Body of pancreas (tissue), 4 donors: ENCODE measurements at regions not wholly inside any gene's neighbourhood (a gene's known extent, or its start where the extent isn't known, plus 50 kb on each side); places are given as distances from the start of the nearest gene placed in this dataset.

Experiments used
- ATAC-seq: fragments of 150-250 bp; one replicate; pipeline ENCODE4 v1.9.1; 2016
- DNase-seq, 4 donors: peaks; one replicate each; pipeline ENCODE4 v3.0.0-alpha.2; 2019
- H3K27ac ChIP-seq, 4 donors: fragments of 200-600 bp; sonication (generic); 1 replicate in 3 of 4; 2 replicates in 1 of 4; pipeline versions ENCODE4 v1.5.1 to v1.6.1; 2016 to 2019; ENCODE audit warnings: mild to moderate bottlenecking in 1 of 4, mixed read lengths in 1 of 4, moderate library complexity in 1 of 4
- H3K27me3 ChIP-seq, 2 donors: fragments of 200-600 bp; sonication (generic); one replicate each; pipeline ENCODE4 v1.6.0; 2016; ENCODE audit warnings: mild to moderate bottlenecking in 1 of 2
- H3K36me3 ChIP-seq, 2 donors: fragments of 200-600 bp; sonication (generic); replicated peaks in 1 of 2; 2 replicates each; pipeline ENCODE4 v1.5.1; 2016; ENCODE audit warnings: low read depth in 2 of 2; ENCODE audit not compliant: insufficient read depth in 1 of 2
- H3K4me1 ChIP-seq: fragments of 200-600 bp; sonication (generic); one replicate; pipeline ENCODE4 v1.6.0; 2016
- H3K4me3 ChIP-seq, 2 donors: fragments of 200-600 bp; sonication (generic); 1 replicate in 1 of 2; 2 replicates in 1 of 2; pipeline ENCODE4 v1.5.1; 2016 to 2019
- H3K9me3 ChIP-seq, 3 donors: fragments of 200-600 bp; sonication (generic); 1 replicate in 2 of 3; 2 replicates in 1 of 3; pipeline ENCODE4 v1.5.1; 2016
- CTCF ChIP-seq, 7 experiments: fragments of 450-650 bp in 4 of 7; fragments of 200-600 bp in 3 of 7; sonication (generic) in 3 of 7; IDR thresholded peaks; one replicate each; pipeline ENCODE4 v1.5.1; 2016 to 2019; ENCODE audit warnings: antibody characterized with exemption in 7 of 7
- POLR2A ChIP-seq, 3 donors: fragments of 450-650 bp; IDR thresholded peaks; one replicate each; pipeline ENCODE4 v1.6.1; 2016; ENCODE audit warnings: antibody characterized with exemption in 3 of 3, mild to moderate bottlenecking in 2 of 3
- WGBS, 2 donors: methylation state at CpG; one replicate each; pipeline ENCODE4 v1.1.5; 2017; 5-methylcytosine and 5-hydroxymethylcytosine counted together
- intact Hi-C: fragments of 100-400 bp; cut with DNase I; formaldehyde crosslinking; loops from one replicate; pipeline ENCODE4 v1.15.1; 2023

- DNase-seq (no peak), ATAC-seq (no peak)
- 77 to 78% methylated on average over 4 of the region's 4 CpGs for WGBS, 2 donors
- peaks cover 10% of the 10 kb centered on the region for H3K4me1 ChIP-seq
- intact Hi-C loops: no loop called here
- no peak overlapping the region for H3K4me3 ChIP-seq
- no peak for TF ChIP-seq POLR2A (IDR thresholded peaks at IDR 0.05)
- peaks cover 0 to 9% of the 10 kb centered on the region in 2 donors for H3K27me3 ChIP-seq
- H3K9me3 ChIP-seq: no peaks in the 10 kb centered on the region
- no peak overlapping the region for H3K27ac ChIP-seq
- no peaks in the 10 kb centered on the region for H3K36me3 ChIP-seq
Measured at GRCh38 chr2:16511041-16511440, 154.6 kb downstream of the CYRIA start.

- peaks cover 0 to 9% of the 10 kb centered on the region in 2 donors for H3K27me3 ChIP-seq
- no peaks in the 10 kb centered on the region for H3K36me3 ChIP-seq
- ATAC-seq: no peak
- TF ChIP-seq POLR2A (IDR thresholded peaks at IDR 0.05) (no peak), CTCF (IDR thresholded peaks at IDR 0.05) (no peak)
- peaks cover 10% of the 10 kb centered on the region for H3K4me1 ChIP-seq
- no peak overlapping the region for H3K4me3 ChIP-seq
- intact Hi-C loops: no loop called here
- WGBS, 2 donors: 50 to 58% methylated on average over 3 of the region's 3 CpGs
- H3K9me3 ChIP-seq: no peaks in the 10 kb centered on the region
- no peak overlapping the region for H3K27ac ChIP-seq
- DNase-seq: no peak
Measured at GRCh38 chr2:16509042-16509441, 156.6 kb downstream of the CYRIA start.

- DNase-seq (no peak), ATAC-seq (no peak)
- H3K27ac ChIP-seq: no peak overlapping the region
- no peaks in the 10 kb centered on the region for H3K9me3 ChIP-seq
- peaks cover 10% of the 10 kb centered on the region for H3K4me1 ChIP-seq
- H3K27me3 ChIP-seq: peaks cover 0 to 9% of the 10 kb centered on the region in 2 donors
- TF ChIP-seq CTCF (IDR thresholded peaks at IDR 0.05): no peak
- no peak for TF ChIP-seq POLR2A (IDR thresholded peaks at IDR 0.05)
- 9% methylated on average over 9 to 12 of the region's 12 CpGs for WGBS, 2 donors
- H3K36me3 ChIP-seq: no peaks in the 10 kb centered on the region
- intact Hi-C loops: no loop called here
- H3K4me3 ChIP-seq: no peak overlapping the region
Measured at GRCh38 chr2:16508490-16508851, 157.2 kb downstream of the CYRIA start.

GRCh38 chr2:16507655-16508489 is 157.8 kb downstream of the CYRIA start:
- peaks cover 10% of the 10 kb centered on the region for H3K4me1 ChIP-seq
- intact Hi-C loops: no loop called here
- no peak for TF ChIP-seq POLR2A (IDR thresholded peaks at IDR 0.05)
- peak; percentile 62 to 79 (median 72) for TF ChIP-seq CTCF (IDR thresholded peaks at IDR 0.05)
- peak; percentile 91 for ATAC-seq
- peaks cover 0 to 9% of the 10 kb centered on the region in 2 donors for H3K27me3 ChIP-seq
- 4 to 16% methylated on average over 13 to 58 of the region's 58 CpGs for WGBS, 2 donors
- no peaks in the 10 kb centered on the region for H3K9me3 ChIP-seq
- H3K36me3 ChIP-seq: no peaks in the 10 kb centered on the region
- H3K27ac ChIP-seq: no peak overlapping the region
- H3K4me3 ChIP-seq: no peak overlapping the region
- DNase-seq: peak; percentile 54 to 69 (median 61)

- TF ChIP-seq CTCF (IDR thresholded peaks at IDR 0.05) (no peak), POLR2A (IDR thresholded peaks at IDR 0.05) (no peak)
- no peak for ATAC-seq
- DNase-seq: no peak
- Histone ChIP-seq H3K27me3 (peaks cover 0 to 9% of the 10 kb centered on the region in 2 donors), H3K4me1 (peaks cover 10% of the 10 kb centered on the region), H3K4me3 (no peak overlapping the region), H3K9me3 (no peaks in the 10 kb centered on the region), H3K27ac (no peak overlapping the region), H3K36me3 (no peaks in the 10 kb centered on the region)
- WGBS, 2 donors: 20 to 24% methylated on average over 2 of the region's 2 CpGs
- intact Hi-C loops: no loop called here
Measured at GRCh38 chr2:16506366-16506765, 159.3 kb downstream of the CYRIA start.
